HG03025 (cell line): ENCODE measurements at regions not wholly inside any gene's neighbourhood (a gene's known extent, or its start where the extent isn't known, plus 50 kb on each side); places are given as distances from the start of the nearest gene placed in this dataset.

ENCODE experiments used
- ATAC-seq: cut with Tn5 transposase; IDR thresholded peaks from one replicate; pipeline ENCODE4 v1.9.1; 2021; ENCODE audit warnings: mild to moderate bottlenecking, moderate library complexity; ENCODE audit not compliant: unreplicated experiment, low FRiP score

GRCh38 chr14:66092748-66093147 is 393.4 kb upstream of the CCDC196 start:
- ATAC-seq, result no peak

GRCh38 chr14:66094001-66094727 is 392.0 kb upstream of the CCDC196 start:
- ATAC-seq, result no peak

- no peak for ATAC-seq
These were observed 386.7 kb upstream of the CCDC196 start for GRCh38 chr14:66099451-66099850.

GRCh38 chr14:66099931-66100330 is 386.2 kb upstream of the CCDC196 start:
- ATAC-seq, result no peak

GRCh38 chr14:66101662-66102061 is 384.5 kb upstream of the CCDC196 start:
- no peak for ATAC-seq

- no peak for ATAC-seq
These were observed 381.7 kb upstream of the CCDC196 start for GRCh38 chr14:66104486-66104885.

GRCh38 chr14:66105815-66106214 is 380.4 kb upstream of the CCDC196 start:
- ATAC-seq, result no peak

GRCh38 chr14:66109426-66109825 is 376.7 kb upstream of the CCDC196 start:
- no peak for ATAC-seq

GRCh38 chr14:66111891-66112290 is 374.3 kb upstream of the CCDC196 start:
- no peak for ATAC-seq

- no peak for ATAC-seq
These were observed 372.1 kb upstream of the CCDC196 start for GRCh38 chr14:66114071-66114470.

GRCh38 chr14:66115740-66116502 is 370.2 kb upstream of the CCDC196 start:
- ATAC-seq, result no peak

GRCh38 chr14:66116732-66117131 is 369.4 kb upstream of the CCDC196 start:
- ATAC-seq, result no peak

GRCh38 chr14:66117600-66117999 is 368.6 kb upstream of the CCDC196 start:
- ATAC-seq, result no peak

GRCh38 chr14:66119606-66120231 is 366.5 kb upstream of the CCDC196 start:
- ATAC-seq, result no peak

GRCh38 chr14:66120402-66120801 is 365.8 kb upstream of the CCDC196 start:
- no peak for ATAC-seq

GRCh38 chr14:66121859-66122258 is 364.3 kb upstream of the CCDC196 start:
- ATAC-seq, result no peak

GRCh38 chr14:66129224-66129623 is 356.9 kb upstream of the CCDC196 start:
- ATAC-seq, result no peak

- ATAC-seq, result no peak
These were observed 355.1 kb upstream of the CCDC196 start for GRCh38 chr14:66131111-66131510.

GRCh38 chr14:66133666-66134065 is 352.5 kb upstream of the CCDC196 start:
- no peak for ATAC-seq

- no peak for ATAC-seq
These were observed 350.3 kb upstream of the CCDC196 start for GRCh38 chr14:66135831-66136230.

- ATAC-seq, result no peak
These were observed 349.1 kb upstream of the CCDC196 start for GRCh38 chr14:66137081-66137480.

- no peak for ATAC-seq
These were observed 346.7 kb upstream of the CCDC196 start for GRCh38 chr14:66139432-66139831.
